ENCODE measurements at regions not wholly inside any gene's neighbourhood (a gene's known extent, or its start where the extent isn't known, plus 50 kb on each side); places are given as distances from the start of the nearest gene placed in this dataset.
A peak's percentile ranks its signal among the peaks of the same experiment; 100 is the strongest.

GRCh38 chr13:80988391-80989151 lies 647.6 kb upstream of the SPRY2 start:
- 27% methylated on average over 6 of the region's 6 CpGs for WGBS (ENCODE audit: missing lambda C conversion rate)
- FAIRE-seq (no peak), ATAC-seq (no peak), DNase-seq (ENCODE audit: low read depth in 1 of 2, low spot score in 1 of 2) (no peak)
- TF ChIP-seq ELK1 (IDR thresholded peaks at IDR 0.05; ENCODE audit: low read depth, low read length) (no peak), HOXB13 (CRISPR knock-in tag; IDR thresholded peaks at IDR 0.05; ENCODE audit: low read depth) (no peak), NFE2L2 (conservative IDR thresholded peaks at IDR 0.05; ENCODE audit: low read length) (no peak)
- ChIA-PET CTCF (interaction anchor here (1.0 kb wide), 1 partner anchor 10 kb away, joined by 3 read pairs; no protein-coding TSS in a partner anchor), POLR2A (no interaction called here)
- Histone ChIP-seq H3K27ac (no peak overlapping the region), H3K4me2 (no peak overlapping the region), H3K4me1 (no peaks in the 10 kb centered on the region), H3K4me3 (no peak overlapping the region), H3K9me3 (no peaks in the 10 kb centered on the region)

GRCh38 chr13:80979035-80979641 lies 638.2 kb upstream of the SPRY2 start:
- no peaks in the 10 kb centered on the region for H3K4me1 ChIP-seq
- DNase-seq (ENCODE audit: low read depth in 1 of 2, low spot score in 1 of 2) = peak; percentile 10 to 70
- POLR2A ChIA-PET = no interaction called here
- no peak for TF ChIP-seq ZNF302 (CRISPR knock-in tag; IDR thresholded peaks at IDR 0.05)
- TF ChIP-seq RAD21 (conservative IDR thresholded peaks at IDR 0.05 in 1 of 2, IDR thresholded peaks at IDR 0.05 in 1 of 2) = peak; percentile 60 to 66
- peak; percentile 31; the same call in 2 of the 3 replicates for TF ChIP-seq SMC3 (IDR thresholded peaks at IDR 0.05)
- TF ChIP-seq MAX (IDR thresholded peaks at IDR 0.05) = peak; percentile 29; the same call in 1 of the 2 replicates
- TF ChIP-seq CTCF (IDR thresholded peaks at IDR 0.05) = peak; percentile 62
- no peak overlapping the region for H3K27ac ChIP-seq
- no peak overlapping the region for H3K4me3 ChIP-seq
- 25% methylated on average over 9 of the region's 9 CpGs for WGBS (ENCODE audit: missing lambda C conversion rate)
- peak overlapping the region; percentile 29; the same call in 1 of the 3 replicates for H3K4me2 ChIP-seq
- peak; percentile 62 to 79; a peak in 4 of 6 replicates for ATAC-seq
- H3K9me3 ChIP-seq = no peaks in the 10 kb centered on the region
- FAIRE-seq = no peak
- CTCF ChIA-PET = interaction anchor here (0.6 to 1.3 kb wide), 9 partner anchors 10 to 520 kb away, joined by 3 to 8 read pairs (median 3); no protein-coding TSS in a partner anchor

GRCh38 chr13:80977168-80977567 lies 636.2 kb upstream of the SPRY2 start:
- Histone ChIP-seq H3K4me1 (no peaks in the 10 kb centered on the region), H3K27ac (no peak overlapping the region), H3K4me3 (no peak overlapping the region), H3K4me2 (no peak overlapping the region), H3K9me3 (no peaks in the 10 kb centered on the region)
- DNase-seq (ENCODE audit: low read depth in 1 of 2, low spot score in 1 of 2) (no peak), ATAC-seq (no peak), FAIRE-seq (no peak)
- ChIA-PET POLR2A (no interaction called here), CTCF (interaction anchor here (2.7 kb wide), 1 partner anchor 41 kb away, joined by 10 read pairs; no protein-coding TSS in a partner anchor)
- WGBS (ENCODE audit: missing lambda C conversion rate) = 47% methylated on average over 4 of the region's 4 CpGs
- TF ChIP-seq E2F6 (IDR thresholded peaks at IDR 0.05; ENCODE audit: borderline replicate concordance, low read depth) = no peak
- TF ChIP-seq ZFP36 (IDR thresholded peaks at IDR 0.05; ENCODE audit: borderline replicate concordance, partially characterized antibody) = no peak
- TF ChIP-seq REST (IDR thresholded peaks at IDR 0.05) = no peak
- TF ChIP-seq TFCP2L1 (CRISPR knock-in tag; IDR thresholded peaks at IDR 0.05) = no peak
- TF ChIP-seq CEBPB (IDR thresholded peaks at IDR 0.05) = no peak
- no peak for TF ChIP-seq CBX2 (IDR thresholded peaks at IDR 0.05; ENCODE audit: borderline replicate concordance, low read depth)
- TF ChIP-seq PHF8 (IDR thresholded peaks at IDR 0.05; ENCODE audit: borderline replicate concordance, low read depth) = no peak
- no peak for TF ChIP-seq NFE2L2 (conservative IDR thresholded peaks at IDR 0.05; ENCODE audit: low read length)
- no peak for TF ChIP-seq NPAS2 (CRISPR knock-in tag; IDR thresholded peaks at IDR 0.05; ENCODE audit: borderline replicate concordance)
- TF ChIP-seq PBX3 (IDR thresholded peaks at IDR 0.05) = no peak
- TF ChIP-seq ZNF302 (CRISPR knock-in tag; IDR thresholded peaks at IDR 0.05) = no peak
- no peak for TF ChIP-seq FOSB (CRISPR knock-in tag; IDR thresholded peaks at IDR 0.05)
- TF ChIP-seq HOXA7 (CRISPR knock-in tag; IDR thresholded peaks at IDR 0.05) = no peak
- no peak for TF ChIP-seq HES2 (IDR thresholded peaks at IDR 0.05)
- TF ChIP-seq CBX8 (IDR thresholded peaks at IDR 0.05) = no peak
- TF ChIP-seq MAZ (IDR thresholded peaks at IDR 0.05; ENCODE audit: borderline replicate concordance, low read depth, low read length) = no peak

Measured in A549 (cell line).